ENCODE measurements at regions not wholly inside any gene's neighbourhood (a gene's known extent, or its start where the extent isn't known, plus 50 kb on each side); places are given as distances from the start of the nearest gene placed in this dataset.

DNA sequence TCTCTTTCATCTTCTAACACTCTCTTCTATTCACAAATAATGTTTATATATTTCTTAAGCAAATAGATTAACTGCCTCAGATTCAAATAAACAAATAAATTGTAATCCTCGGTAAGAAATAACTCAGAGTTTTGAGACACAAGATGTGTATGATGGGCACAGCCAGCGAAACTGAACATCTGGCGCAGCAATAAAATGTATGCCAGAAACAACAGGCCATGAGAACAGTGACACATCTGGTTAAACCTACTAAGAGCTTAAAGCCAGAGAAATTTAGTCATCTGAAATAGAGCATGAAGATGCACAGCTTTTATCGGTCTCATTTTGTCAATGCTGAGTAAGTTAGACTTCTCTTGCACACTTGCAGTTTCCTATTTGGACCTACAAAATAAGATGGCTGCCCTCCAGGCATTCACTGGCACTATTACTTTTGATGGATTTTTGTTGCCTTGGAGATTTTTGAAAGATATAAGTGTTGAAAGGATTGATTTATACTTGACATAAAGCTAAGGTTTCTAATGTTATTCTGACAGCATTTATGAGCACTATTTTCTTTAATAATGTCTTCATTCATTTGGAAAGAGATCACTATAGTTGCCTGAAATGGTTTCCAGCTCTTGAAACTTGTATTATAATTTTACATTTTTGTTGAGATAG lies 1444.0 kb downstream of the PCDH18 start:
- DNase-seq (ENCODE audit: low spot score): no peak

DNA sequence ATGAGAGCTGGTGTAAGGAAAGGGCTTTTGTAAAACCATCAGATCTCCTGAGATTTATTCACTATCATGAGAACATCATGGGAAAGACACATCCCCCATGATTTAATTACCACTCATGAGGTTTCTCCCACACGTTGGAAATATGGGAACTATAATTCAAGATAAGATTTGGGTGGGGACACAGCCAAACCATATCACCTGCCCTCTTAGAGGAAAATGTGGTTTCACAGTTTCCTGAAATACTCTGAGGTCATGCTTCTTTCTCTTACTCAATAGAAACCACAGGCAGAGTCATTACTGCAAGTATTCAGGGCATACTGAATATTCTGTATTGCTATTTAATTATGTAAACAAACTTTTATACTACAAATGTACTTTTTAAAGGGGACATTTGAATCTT lies 1453.3 kb downstream of the PCDH18 start:
- DNase-seq (ENCODE audit: low spot score): no peak

DNA sequence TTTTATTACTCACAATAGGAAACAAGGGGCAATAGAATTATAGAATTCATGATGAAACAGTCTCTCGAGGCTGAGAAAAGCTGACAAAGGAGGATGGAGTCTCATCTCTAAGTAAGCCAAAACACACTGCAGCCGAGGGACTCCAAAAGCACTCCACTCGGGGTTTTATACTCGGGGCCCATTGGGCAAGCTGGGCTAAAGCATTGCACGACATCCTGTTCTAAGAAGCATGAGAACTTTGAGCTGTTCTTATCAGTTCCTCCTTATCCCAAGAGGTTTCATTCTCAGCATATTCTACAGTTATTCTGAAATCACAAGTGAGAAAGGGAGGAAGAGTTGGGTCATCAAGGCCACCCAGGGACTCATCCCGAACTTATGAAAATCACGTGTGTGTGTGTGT lies 1475.5 kb downstream of the PCDH18 start:
- no peak for DNase-seq (ENCODE audit: low spot score)

DNA sequence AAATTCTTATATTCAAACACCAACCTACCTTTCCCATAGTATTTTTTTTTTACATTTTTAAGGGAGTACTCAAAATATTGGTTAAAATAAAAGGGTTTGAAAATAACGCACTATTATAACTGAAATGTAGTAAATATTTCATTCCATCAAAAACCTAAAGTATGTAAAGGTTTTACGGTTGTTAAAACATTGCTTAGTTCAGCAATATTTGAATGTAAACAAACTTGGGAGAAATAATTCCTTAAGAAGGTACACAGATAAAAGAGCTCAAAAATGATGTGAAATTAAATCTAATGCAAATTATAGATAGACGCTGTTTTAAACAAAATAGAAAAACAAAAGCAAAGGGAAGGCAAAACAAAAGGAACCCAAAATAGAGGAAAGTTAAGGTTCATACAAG lies 1476.9 kb downstream of the PCDH18 start:
- no peak for DNase-seq (ENCODE audit: low spot score)

DNA sequence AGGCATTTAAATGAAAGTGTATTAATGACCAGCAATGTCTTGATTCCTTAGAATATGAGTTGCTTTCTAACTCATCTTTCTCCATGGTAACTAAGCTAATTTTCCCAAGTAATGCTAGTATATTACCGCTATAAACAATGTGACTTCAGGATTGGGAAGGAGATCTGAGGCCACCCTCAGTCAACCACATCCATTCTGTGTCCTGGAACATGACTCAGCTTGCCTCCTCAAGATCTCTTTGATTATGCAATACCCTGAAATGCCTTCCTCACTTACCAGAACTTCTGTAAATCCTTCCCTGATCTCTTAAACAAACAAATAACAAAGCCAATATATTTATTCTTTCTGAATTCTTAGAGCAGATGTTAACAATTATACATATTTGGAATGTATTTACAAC lies 1495.5 kb downstream of the PCDH18 start:
- DNase-seq (ENCODE audit: low spot score): no peak

DNA sequence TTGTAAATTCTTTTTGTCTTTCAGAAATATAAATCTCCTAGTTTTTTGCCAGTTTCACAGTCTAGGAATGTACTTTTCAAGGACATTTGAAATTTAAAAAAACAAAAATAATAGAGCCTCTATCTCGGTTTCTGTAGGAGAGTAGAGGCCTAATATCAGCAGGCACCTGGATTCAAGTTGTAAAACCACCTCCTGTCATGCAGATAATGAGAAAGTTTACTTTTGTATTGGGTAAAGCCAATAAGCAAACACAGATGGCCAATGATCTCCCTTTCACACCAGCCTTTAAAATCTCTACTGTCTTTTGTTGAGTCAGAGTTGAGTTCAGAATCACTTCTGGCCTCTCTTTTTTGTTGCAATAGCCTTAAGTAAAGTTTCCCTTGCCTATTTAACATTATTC lies 1499.9 kb downstream of the PCDH18 start:
- no peak for DNase-seq (ENCODE audit: low spot score)

DNA sequence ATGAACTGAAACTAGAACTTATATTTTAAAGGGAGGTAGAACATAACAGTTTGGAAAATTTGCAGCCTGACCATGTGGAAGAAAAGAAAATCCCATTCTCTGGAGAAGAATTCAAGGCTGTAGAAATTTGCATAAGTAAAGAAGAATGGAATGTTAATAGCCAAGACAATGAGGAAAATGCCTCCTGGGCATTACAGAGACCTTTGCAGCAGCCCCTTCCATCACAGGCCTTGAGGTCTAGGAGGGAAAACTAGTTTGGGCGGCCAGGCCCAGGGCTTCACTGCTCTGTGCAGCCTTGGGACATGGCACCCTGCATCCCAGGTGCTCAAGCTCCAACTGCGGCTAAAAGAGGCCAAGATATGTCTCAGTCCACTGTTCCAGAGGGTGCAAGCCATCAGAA lies 1506.8 kb downstream of the PCDH18 start:
- DNase-seq (ENCODE audit: low spot score): no peak

DNA sequence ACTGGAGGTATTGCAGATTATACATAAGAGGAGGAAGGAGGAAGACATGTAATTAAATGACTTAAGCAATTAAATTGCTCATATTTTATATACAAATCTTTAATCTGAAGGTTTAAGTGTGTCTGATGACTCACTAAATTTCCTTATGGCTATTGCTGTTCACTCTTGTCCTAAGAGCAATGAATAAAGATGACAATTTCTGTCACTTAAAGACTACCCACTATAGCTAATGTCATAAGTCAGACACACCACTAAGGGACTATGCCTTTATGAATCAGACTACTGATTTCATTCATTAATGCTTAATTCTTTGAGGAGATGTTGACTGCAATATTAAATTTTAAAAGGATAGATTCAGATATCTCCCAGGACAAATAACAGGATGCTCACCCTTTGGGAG lies 1514.7 kb downstream of the PCDH18 start:
- no peak for DNase-seq (ENCODE audit: low spot score)

DNA sequence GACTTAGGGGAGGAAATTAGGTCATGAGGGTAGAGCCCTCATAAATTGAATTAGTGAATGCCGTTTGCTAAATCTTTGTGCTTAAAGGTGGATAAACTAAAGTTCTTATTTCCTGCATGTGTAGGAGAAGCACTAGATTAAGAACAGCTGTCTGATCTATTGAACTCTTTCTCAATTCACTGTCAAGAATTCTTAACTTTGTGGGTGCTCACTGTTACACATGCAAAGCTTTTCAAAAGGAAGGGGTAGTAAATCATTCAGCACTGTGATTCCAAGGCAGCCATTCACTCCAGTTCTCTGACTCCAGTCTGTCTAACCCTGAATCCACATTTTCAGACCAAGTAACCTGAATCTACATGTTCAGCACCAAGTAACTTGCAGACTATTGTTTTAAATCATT lies 1520.1 kb downstream of the PCDH18 start:
- no peak for DNase-seq (ENCODE audit: low spot score)

DNA sequence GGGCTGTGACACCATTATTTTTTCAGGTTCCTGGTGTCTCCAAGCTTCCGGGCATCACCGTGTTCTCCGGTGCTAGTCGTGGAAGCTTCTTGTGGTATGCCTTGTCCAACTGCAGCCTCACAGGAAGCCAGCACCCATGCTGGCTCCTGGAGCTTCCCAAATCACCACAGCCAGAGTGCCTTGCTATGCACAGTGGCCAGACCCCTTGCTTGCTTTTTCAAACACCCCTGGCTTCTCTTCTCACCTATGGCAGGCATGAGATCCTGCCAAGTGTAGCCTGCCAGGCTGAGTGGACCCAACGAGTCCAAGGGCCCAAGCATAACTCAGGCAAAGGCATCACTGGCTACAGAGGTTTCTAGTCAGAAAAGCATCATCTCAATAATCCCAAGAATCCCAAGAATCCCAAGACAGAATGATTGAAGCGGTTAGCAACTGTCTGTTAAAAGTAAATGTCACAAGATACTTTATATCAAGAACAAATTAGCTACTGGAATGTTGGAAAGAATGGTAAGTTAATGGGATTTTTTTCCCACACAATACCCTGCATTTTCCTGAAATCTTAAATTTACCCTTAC lies 1522.9 kb downstream of the PCDH18 start:
- no peak for DNase-seq (ENCODE audit: low spot score)

DNA sequence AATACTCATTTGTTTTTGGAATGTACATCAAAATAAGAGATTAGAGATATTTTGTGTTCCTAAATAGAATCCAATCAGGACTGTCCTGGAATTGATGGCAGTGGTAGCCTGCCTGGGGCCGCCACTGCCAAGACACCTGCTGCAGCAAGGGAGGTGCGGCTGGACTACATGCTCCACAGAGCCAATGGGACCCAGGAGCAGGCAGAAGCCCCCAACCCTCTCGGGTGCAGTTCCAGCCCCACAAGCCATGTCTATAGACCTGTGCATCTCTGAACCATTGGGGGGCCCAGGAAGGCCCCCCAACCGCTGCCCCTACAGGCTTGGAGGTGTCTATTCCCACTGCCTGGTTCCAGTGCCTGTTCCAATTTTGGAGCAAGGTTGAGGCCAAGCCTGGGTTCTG lies 1524.3 kb downstream of the PCDH18 start:
- no peak for DNase-seq (ENCODE audit: low spot score)

DNA sequence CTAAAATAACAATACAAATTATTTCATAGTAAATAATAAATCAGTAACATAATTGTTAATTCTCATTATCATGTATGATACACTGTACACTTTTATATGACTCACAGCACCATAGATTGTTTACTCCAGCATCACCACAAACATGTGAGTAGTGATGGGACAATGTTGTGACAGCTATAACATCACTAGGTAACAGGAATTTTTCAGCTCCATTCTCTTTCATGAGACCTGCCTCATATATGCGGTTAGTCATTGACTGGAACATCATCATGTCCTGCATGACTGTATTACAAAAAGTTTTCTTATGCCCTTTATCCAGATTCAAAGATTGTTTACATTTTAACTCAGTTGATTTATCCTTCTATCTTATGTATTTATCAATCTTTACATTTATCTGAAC lies 1530.0 kb downstream of the PCDH18 start:
- DNase-seq (ENCODE audit: low spot score): no peak

DNA sequence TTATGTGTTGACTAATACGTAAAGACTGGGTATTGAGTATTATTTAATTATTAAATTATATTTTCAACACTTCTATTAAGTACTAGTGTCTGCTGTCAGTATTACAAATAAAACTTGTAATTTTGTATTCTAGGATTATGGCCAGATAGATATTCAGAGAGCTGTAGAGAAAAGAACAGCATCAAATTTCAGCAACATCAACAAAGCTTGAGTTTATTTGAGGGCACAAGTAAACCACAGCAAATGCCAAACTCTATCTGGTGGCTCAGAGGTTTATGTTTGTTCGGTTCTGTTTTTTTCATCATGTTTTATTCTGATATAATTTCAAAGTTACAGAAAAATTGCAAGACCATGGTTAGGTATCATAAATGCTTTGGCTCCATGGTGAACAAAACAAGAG lies 1530.5 kb downstream of the PCDH18 start:
- no peak for DNase-seq (ENCODE audit: low spot score)

DNA sequence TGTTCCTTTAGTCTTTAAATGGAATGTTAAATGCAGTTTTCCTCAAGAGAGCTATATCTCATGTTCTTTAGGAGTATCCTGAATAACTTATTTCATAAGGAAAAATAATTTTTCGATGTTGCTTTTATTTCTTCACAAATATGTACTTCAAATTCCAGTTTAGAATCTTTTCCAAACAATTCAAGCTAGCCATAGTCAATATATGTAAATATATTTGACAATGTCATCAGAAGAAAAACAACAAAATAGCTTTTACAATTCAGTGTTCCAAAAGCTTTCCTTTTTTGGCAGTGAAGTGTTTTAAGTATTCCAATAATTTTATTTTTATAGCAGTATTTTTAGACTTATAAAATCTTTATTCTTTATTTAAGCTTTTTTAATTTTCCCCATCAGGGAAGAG lies 1532.0 kb downstream of the PCDH18 start:
- no peak for DNase-seq (ENCODE audit: low spot score)

DNA sequence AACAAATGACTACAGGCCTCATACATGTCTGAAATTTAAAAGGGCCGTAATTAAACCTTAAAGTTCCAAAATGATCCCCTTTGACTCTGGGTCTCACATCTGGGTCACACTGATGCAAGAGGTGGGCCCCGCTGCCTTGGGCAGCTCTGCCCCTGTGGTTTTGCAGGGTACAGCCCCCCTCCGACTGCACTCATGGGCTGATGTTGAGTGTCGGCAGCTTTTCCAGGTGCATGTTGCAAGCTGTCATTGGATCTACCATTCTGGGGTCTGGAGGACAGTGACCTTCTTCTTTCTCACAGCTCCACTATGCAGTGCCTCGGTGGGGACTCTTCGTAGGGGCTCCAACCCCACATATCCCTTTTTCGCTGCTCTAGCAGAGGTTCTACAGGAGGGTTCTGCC lies 1537.9 kb downstream of the PCDH18 start:
- no peak for DNase-seq (ENCODE audit: low spot score)

DNA sequence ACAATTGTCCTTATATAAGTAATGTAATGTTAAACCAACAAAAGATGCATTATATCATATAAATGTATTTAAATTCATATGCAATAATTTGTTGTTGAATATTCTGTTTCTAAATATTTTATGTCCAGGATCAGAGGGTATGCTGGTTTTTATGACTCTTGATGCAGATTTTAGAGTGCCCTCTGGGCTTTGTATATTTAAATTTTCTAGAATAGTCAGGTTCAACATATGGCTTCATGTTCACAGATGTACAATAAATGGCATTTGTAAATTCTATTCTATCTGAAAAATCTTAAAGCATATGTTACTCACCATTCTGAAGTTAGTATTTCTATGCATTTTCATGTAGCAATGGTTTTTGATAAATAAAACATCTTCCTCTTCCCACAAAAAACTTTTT lies 1555.4 kb downstream of the PCDH18 start:
- DNase-seq (ENCODE audit: low spot score): no peak

DNA sequence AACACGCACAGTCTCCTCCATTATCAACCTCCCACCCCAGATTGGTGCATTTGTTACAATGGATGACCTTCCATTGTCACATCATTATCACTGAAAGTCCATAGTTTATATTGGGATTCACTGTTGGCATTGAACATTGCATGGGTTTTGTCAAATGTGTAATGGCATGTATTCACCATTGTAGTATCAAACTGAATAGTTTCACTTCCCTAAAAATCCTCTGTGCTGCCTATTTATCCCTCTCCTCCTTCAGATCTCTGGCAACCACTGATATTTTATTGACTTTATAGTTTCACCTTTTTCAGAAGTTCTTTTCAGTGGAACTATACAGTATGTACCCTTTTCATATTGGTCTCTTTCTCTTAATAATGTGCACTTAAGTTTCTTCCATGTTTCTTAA lies 1565.4 kb downstream of the PCDH18 start:
- DNase-seq (ENCODE audit: low spot score): no peak

DNA sequence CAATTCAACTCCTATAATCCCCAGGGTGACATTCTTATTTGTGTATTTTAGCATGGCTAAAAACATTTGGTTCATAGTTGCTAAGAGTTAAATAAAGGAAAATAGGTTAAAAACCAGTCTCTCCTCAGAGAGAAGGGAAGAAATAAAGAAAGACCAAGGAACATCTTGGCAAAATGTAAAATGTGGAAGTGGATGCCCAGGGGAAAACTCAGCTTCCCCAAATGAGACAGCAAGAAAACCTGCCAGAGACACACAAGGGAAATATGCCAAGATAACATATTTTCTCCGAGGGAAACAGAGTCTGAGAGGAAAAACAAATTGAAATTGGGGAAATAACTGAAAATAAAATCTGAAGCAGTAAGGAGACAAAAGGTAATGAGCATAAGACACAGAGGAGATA lies 1569.3 kb downstream of the PCDH18 start:
- no peak for DNase-seq (ENCODE audit: low spot score)

DNA sequence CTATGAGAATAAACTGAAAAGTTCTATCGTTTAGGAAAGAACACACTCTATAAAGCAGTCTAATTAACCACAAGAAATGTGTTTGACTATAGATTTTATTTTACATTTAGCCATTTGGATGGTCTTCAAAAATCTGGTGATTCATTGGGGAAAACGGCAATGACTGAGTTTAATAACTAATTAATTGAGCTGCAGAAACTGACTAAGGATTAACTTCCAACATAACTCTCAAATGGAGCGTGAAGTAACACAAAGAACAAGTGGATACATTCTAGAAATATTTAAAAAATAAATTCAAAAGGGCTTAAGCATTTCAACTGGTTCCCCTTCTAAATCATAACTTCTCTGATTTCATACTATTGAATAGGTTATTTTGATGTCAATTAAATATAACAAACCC lies 1582.4 kb downstream of the PCDH18 start:
- DNase-seq (ENCODE audit: low spot score): no peak

DNA sequence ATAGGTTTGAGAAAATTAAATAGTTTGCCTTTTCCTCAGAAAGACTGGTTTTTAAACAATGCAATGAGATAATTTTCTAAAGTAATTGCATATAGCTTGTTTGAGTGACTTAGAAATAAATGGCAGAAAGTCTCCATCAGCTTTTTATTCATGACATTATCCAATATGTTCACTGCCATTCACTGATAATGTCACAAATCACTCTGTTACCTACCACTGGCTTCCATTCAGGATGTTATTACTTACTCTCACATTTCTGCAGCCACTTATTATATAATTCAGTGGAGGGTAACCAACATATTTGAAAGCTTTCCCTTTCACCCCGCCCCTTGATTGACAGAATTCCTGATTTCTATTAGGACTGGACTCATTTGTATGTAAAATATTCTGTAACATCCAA lies 1583.5 kb downstream of the PCDH18 start:
- no peak for DNase-seq (ENCODE audit: low spot score)

DNA sequence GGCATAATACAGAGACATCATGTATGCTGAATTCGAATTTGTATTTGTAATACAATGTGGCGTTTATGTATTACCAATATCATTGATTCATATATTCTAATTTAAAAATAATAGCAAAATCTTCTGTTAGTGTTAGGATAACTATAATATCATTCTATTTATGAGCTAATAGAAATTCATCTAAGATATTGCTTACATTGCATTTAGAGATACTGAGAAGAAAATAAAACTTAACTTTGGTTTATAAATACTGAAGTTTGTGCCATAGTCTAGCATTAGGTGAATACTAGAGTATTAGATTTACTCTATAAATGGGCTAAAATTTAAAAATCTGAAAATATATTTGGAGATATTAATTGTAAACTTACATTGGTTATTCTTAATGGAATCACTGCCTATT lies 1590.6 kb downstream of the PCDH18 start:
- no peak for DNase-seq (ENCODE audit: low spot score)

DNA sequence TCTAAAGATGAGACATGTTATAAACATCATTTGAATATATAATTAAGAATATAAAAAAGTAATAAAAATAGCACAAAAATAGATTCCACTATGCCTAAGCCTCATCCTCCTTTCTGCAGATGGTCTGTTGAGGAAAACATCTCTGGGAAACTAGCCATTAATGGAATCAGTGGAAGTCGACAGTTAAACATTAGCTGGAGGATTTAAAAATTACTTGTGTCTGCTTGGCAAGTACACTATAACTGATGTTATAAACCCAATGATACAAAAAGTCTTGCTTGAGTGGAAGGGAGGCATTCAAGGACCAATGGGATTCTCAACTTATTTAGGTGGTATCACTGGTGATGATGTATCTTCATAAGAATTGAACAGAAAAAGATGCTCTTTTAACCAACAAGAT lies 1598.3 kb downstream of the PCDH18 start:
- no peak for DNase-seq (ENCODE audit: low spot score)

DNA sequence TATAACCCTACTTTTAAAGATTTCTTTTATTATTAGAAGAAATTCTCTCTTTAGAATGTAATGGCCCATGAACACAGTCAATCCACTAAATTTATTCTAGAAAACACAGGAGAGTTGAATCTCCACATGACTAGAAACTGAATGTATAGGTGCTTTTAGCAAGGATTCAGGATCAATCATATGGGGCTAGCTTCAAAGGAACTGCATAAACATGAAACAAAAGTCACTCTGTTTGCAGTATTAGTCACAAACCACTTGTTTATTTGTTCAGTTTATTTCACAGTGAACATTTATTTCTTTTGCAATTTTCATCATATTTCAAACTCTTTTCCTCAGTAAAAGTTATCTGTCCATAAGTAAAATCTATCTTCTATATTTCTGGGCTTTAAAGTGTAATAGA lies 1604.6 kb downstream of the PCDH18 start:
- DNase-seq (ENCODE audit: low spot score): no peak

DNA sequence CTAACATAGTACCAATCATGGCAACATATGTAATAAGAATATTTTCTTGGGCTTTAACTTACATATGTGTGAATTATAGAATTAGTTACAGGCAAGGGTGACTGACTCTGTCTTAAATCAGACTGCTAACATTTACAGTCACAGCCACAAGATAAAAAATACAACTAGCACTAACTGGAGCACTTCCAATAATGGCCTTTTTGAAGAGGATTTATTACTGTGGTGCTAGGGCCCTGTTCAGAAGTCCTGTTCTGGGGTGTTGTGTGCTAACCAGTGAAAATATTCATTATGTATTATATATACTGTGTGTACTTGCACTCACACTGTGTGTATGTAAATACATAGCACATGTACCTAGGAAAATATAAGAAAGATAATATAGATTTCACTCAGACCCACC lies 1611.2 kb downstream of the PCDH18 start:
- no peak for DNase-seq (ENCODE audit: low spot score)

DNA sequence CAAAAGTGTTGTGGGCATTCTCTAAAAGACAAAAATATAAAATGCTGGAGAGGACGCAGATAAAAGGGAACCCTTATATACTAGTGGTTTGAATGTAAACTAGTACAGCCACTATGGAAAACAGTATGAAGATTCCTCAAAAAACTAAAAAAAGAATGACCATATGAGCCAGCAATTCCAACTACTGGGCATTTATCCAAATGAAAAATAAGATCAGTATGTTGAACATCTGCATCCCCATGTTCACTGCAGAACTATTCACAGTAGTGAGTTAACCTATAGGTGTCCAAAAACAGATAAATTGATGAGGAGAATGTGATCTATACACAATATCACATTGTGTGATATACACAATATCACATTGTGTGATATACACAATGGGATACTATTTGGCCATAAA lies 1615.3 kb downstream of the PCDH18 start:
- DNase-seq (ENCODE audit: low spot score): no peak
